HG02973 (cell line): ENCODE measurements at regions not wholly inside any gene's neighbourhood (a gene's known extent, or its start where the extent isn't known, plus 50 kb on each side); places are given as distances from the start of the nearest gene placed in this dataset.

Experiments used
- ATAC-seq: cut with Tn5 transposase; IDR thresholded peaks from one replicate; pipeline ENCODE4 v1.9.1; 2021; ENCODE audit warnings: moderate library complexity; ENCODE audit not compliant: unreplicated experiment

GRCh38 chr1:199719156-199719842 lies 308.2 kb upstream of the NR5A2 start:
- ATAC-seq: no peak

GRCh38 chr1:199720496-199720895 lies 307.0 kb upstream of the NR5A2 start:
- no peak for ATAC-seq

- no peak for ATAC-seq
These were observed 306.5 kb upstream of the NR5A2 start for GRCh38 chr1:199721001-199721400.

GRCh38 chr1:199723250-199723956 lies 304.1 kb upstream of the NR5A2 start:
- ATAC-seq: no peak

GRCh38 chr1:199724049-199724448 lies 303.5 kb upstream of the NR5A2 start:
- no peak for ATAC-seq

GRCh38 chr1:199725002-199725565 lies 302.4 kb upstream of the NR5A2 start:
- peak; percentile 88 for ATAC-seq

- no peak for ATAC-seq
These were observed 299.8 kb upstream of the NR5A2 start for GRCh38 chr1:199727682-199728081.

- no peak for ATAC-seq
These were observed 299.2 kb upstream of the NR5A2 start for GRCh38 chr1:199728345-199728744.

GRCh38 chr1:199733125-199733524 lies 294.4 kb upstream of the NR5A2 start:
- ATAC-seq: no peak

- ATAC-seq: no peak
These were observed 293.3 kb upstream of the NR5A2 start for GRCh38 chr1:199734186-199734585.

GRCh38 chr1:199735660-199736059 lies 291.9 kb upstream of the NR5A2 start:
- ATAC-seq: no peak

GRCh38 chr1:199736646-199737045 lies 290.9 kb upstream of the NR5A2 start:
- ATAC-seq: no peak

- no peak for ATAC-seq
These were observed 285.9 kb upstream of the NR5A2 start for GRCh38 chr1:199741586-199741985.

GRCh38 chr1:199742547-199742946 lies 285.0 kb upstream of the NR5A2 start:
- ATAC-seq: no peak

GRCh38 chr1:199743227-199743626 lies 284.3 kb upstream of the NR5A2 start:
- no peak for ATAC-seq

- no peak for ATAC-seq
These were observed 280.7 kb upstream of the NR5A2 start for GRCh38 chr1:199746666-199747384.

GRCh38 chr1:199747984-199748383 lies 279.5 kb upstream of the NR5A2 start:
- ATAC-seq: no peak

GRCh38 chr1:199751506-199751905 lies 276.0 kb upstream of the NR5A2 start:
- no peak for ATAC-seq

- no peak for ATAC-seq
These were observed 275.4 kb upstream of the NR5A2 start for GRCh38 chr1:199751962-199752687.

- no peak for ATAC-seq
These were observed 274.9 kb upstream of the NR5A2 start for GRCh38 chr1:199752688-199753027.

GRCh38 chr1:199753513-199753912 lies 274.0 kb upstream of the NR5A2 start:
- no peak for ATAC-seq
